ENCODE measurements at regions not wholly inside any gene's neighbourhood (a gene's known extent, or its start where the extent isn't known, plus 50 kb on each side); places are given as distances from the start of the nearest gene placed in this dataset.

DNA sequence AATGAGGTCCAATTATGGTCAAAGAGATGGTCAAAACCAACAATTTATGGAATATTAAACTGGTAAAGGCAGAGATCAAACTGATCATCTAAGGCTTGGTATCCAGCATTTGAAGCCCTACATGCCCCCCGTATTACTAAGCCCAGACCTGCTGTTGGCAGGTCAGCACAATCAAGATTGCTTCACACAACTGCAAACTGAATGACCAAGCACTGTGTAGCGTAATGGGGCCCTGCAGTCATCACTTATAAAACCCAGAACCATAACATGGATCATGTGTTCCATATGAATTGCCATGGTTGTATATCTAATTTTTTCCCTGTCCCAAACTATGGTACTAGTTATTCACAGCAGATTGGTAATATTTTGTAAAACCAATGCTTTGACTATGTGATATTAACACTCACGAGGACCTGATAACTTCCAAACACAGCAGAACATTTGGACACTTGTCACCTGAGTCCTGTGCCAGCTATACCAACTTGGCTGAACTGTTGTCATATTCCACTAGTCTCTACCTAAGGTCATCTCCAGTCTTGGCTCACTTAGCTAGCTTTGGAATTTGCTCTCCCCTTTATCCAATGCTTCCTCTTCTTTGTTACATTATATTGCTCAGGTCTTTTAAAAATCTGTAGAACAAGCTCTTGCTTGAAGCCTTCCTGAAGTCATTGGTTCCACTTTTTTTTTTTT, 81.7 kb upstream of the HMHB1 start:
- no peak for DNase-seq

DNA sequence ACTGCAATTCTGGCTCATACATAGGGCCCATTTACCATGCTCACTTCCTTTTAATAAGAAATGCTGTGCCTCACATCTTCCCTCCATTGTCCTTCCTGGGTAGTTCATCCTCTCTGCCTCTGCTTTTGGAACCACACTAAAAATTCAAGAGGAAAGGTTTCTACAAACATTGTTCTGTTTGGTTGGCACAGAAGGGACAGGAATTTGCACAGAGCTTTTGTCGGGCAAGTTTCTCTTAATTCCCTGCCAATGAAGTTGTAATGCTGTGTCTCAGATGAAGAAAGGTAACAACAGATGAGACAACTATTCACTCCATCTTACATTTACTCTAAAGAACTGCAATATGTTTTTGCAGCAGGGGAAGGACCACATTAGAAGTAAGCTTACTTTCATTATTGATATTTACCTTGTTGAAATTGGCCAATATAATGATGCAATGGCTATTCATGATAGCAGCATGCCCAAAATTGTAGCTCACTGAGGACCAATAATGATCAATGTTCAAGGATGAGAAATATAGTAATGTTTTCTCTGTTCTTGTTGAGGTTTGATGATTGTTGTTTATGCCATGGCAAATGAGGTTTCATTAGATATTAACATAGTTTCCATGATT, 82.5 kb upstream of the HMHB1 start:
- no peak for DNase-seq

GRCh38 chr5:143723159-143723558, 88.8 kb upstream of the HMHB1 start:
- no peak for DNase-seq

GRCh38 chr5:143721925-143722324, 90.0 kb upstream of the HMHB1 start:
- no peak for DNase-seq

GRCh38 chr5:143720689-143721088, 91.3 kb upstream of the HMHB1 start:
- no peak for DNase-seq

GRCh38 chr5:143717400-143717799, 94.6 kb upstream of the HMHB1 start:
- DNase-seq: peak; percentile 65

DNA sequence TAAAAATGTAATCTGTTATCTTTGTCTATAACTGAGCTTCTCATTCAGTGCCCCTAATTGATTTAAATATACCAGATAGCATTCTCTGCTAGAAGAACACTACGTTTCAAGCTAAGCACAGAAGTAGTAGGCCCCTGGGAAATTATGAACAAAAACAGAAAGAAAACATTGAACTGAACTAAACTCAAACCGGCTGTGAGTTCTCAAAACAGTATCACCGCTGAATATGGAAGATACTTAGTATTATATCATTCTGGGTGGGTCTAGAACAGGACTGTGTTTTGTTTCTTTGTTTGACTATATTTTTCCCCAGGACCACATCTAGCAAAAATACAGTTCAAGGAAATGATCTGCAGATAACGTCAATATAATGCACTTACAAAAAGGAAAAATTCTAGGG, 95.1 kb upstream of the HMHB1 start:
- DNase-seq: no peak

DNA sequence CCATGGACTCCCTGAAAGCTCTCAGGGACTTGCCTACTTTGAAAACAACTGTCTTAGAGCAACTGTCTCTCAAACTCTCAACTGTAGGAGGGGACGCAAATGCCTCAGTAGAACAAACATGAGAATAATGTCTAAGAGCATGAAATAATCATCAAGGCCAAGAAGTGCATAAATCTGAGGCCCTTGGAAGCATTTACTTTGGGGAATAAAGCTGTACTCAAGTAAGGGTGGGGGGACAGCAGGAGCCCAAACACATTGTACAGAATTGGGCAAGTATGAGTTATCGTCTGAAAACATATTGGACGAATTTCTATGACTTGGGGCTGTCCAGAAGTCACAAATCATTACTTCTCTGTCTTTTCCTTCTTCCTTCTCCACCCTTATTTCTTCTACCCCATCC, 96.3 kb upstream of the HMHB1 start:
- DNase-seq: no peak

- DNase-seq: no peak
Observed at GRCh38 chr5:143714629-143715028, 97.3 kb upstream of the HMHB1 start.

GRCh38 chr5:143713047-143714003, 98.6 kb upstream of the HMHB1 start:
- peak; percentile 58 for DNase-seq

- DNase-seq: no peak
Observed at GRCh38 chr5:143708672-143709071, 103.3 kb upstream of the HMHB1 start.

GRCh38 chr5:143707806-143708205, 104.2 kb upstream of the HMHB1 start:
- DNase-seq: no peak

DNA sequence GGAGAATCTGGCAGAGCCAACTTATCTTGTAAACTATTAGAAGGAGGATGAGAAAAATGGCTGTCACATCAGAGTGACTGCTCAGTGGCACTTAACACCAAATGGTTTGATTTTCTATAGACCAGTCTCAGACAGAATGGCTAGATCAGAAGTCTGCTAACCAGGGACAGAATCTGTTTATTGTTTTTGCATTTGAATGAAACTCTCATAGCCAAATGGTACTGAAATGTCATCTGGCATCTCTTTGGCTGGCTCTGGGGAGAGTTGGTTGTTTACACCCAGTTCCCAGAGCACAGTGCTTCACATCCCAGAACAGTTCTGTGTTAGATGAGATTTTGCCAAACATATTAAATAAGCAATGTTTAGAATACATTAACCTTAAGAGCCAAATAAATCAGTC, 106.6 kb upstream of the HMHB1 start:
- no peak for DNase-seq

DNA sequence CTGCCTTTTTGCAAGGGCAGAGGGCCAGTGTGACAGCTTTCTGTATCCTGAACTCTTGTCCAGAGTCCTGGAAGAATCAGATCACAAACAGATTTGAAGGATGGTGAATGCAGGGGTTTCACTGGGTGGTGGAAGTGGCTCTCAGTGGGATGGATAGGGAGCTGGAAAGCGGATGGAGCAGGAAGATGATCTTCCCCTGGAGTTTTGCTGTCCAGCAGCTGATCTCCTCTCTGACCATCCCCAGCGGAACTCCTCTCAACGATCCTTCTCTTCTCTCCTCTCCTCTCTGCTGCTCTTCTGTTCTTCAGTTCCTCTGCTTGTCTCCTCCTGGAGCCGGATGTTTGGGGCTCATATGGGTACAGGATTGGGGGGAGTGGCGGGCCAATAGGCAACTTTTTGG, 108.3 kb upstream of the HMHB1 start:
- DNase-seq: no peak

DNA sequence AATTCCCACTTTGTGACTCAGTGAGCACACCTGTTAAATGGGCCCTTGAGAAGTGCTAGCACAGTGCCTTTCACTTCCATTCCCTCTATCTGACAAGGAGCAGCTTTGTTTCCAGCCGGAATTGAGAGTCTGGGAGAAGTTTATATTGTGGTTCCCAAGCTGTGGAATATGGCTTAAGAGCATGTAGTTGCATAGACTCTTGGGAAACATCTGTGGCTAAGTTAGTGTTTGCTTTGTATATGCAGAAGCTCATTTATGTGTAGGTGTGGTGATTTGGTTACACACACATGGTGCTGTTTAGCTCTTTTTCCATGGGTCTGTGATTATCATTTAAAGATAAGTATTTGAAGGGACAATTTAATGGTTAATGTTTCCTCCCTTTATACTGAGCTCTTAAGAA, 110.5 kb upstream of the HMHB1 start:
- no peak for DNase-seq

- DNase-seq: no peak
Observed at GRCh38 chr5:143700994-143701393, 111.0 kb upstream of the HMHB1 start.

GRCh38 chr5:143699121-143699520, 112.8 kb upstream of the HMHB1 start:
- no peak for DNase-seq

- no peak for DNase-seq
Observed at GRCh38 chr5:143698574-143698973, 113.4 kb upstream of the HMHB1 start.

DNA sequence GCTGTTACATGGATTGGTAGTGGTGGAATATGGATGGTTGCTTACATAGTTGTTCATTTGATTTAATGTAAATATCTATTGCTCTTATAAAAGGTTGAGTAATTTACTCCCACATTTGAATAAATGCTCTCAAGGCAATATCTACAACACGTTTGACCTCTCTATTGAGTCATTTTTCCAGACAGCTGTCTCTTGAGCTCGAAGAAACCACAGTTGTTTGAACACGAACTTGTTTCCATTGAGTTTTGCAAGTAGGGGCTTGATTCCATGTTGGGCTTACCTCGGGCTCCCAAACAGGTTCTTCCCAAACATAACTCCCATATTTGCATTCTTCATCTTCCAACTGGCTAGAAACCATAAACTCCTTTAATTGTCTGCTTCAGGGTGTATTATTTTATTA, 115.0 kb upstream of the HMHB1 start:
- no peak for DNase-seq

- no peak for DNase-seq
Observed at GRCh38 chr5:143695941-143696340, 116.0 kb upstream of the HMHB1 start.

DNA sequence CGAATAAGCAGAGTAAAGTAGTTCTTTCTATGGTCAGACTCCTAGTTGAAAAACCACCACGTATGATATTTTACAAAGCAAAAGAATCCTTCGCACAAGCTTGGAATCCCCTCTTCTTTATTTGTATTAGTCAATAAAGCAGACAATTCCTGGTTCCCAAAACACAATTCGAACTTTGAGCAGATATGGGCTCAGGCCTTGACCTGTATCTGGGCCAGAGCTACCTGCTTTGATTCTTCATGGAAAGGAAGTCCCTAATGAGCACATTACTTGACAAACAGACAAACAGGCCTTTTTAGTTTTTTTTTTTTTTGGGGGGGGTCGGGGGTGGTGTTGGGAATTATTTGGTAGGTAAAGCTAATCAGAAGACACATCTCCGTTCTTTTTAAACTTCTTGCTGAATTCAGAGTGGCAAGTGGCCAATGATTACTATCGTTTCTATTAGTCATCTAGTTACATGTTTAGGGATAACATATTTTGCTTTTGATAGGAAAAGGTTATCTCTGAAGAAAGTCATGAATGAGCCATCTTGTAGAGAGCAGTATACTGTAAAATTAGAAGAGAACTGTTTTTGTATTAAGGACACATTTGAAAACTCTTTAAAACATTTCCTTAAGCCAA, 116.6 kb upstream of the HMHB1 start:
- no peak for DNase-seq

DNA sequence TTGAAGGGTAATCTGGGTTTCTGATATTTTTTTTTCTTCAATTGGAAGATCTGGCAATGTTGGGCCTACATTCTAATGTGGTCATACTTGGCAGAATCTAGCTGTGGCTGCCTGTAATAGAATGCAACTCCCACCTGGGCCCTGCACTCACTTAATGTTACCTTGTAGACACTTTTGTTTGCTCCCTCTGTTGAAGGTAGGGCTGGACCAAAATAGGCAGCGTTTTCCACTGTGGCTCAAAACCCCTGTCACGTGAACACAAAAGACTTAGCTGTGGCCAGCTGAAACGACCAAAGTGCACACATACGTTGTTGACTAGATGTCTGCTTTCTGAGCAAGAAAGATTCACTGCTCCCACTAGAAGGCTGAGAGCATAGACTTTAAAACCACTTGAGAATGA, 117.6 kb upstream of the HMHB1 start:
- no peak for DNase-seq

DNA sequence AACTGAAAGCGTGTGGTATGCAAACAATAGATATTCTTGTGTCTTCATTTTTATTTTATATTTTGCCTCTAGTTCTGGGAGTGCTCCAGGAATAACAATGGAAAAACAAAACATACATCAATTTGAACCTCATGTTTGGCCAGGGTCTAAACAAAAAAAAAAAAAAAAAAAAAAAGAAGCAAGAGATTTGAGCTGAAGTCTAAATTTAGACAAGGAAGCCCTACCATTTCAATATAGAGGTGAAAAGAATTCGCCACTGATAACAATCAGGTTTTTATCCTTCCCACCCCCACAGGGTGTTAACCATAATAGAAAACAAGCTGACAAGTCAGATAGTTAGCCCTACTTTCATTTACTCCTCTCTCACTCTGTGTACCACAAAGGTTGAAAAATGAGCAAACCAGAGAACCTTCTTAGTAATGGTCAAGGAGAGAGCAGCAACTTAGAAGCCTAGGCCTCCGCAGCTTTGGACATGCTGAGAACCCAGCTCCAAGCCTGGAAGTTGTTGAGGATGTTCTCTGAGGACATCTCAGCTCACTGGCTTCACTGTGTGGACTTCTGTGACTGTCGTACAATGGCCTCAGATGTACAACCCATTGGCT, 118.2 kb upstream of the HMHB1 start:
- peak; percentile 69 for DNase-seq

All from hindlimb muscle (tissue), 1 donor.